ENCODE measurements at regions not wholly inside any gene's neighbourhood (a gene's known extent, or its start where the extent isn't known, plus 50 kb on each side); places are given as distances from the start of the nearest gene placed in this dataset.

DNA sequence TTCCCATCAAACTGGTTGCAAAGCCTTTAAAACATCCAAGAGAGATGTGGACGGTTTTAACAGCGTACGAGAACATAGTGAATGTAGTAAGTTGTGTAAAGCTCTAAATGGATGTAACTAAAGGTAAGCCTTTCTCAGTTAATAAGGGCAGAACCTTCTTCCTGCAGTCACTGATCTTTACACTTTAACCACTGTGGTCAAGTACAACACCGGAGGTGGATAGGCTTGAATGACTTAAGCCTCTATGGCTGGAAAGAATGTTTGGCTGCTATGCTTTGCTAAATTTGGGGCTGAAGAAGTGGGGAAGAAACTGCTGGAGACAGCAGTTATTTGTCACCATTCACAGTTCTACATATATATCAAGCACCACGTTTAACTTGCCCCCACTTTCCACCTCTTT, 285.1 kb upstream of the FMR1 start:
- H3K4me1 Mint-ChIP-seq = no peaks in the 10 kb centered on the region
- no peak overlapping the region for H3K4me3 Mint-ChIP-seq
- no peaks in the 10 kb centered on the region for H3K27me3 Mint-ChIP-seq
- CTCF ChIA-PET = no interaction called here
- H3K27ac Mint-ChIP-seq = no peak overlapping the region
- no peaks in the 10 kb centered on the region for H3K36me3 Mint-ChIP-seq
- H3K9me3 Mint-ChIP-seq = no peaks in the 10 kb centered on the region
- DNase-seq = no peak

DNA sequence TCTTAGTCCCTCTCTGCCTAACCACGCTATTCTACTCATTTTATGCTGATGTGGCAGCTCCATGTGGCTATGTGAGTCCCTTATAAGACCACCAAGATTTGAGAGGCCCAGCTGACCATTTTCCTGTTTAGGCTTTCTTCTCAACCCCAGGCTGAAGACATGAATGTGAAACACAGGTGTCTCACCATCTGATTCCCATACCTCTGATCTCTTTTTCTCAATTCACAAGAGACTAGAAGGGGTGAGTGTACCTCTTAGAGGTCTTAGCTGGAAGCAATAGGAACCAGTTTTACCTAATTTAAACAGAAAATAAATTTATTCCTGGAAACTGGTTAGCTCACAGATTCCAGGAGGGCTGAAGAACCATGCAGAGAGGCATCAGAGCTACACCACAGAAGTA, 276.5 kb upstream of the FMR1 start:
- CTCF ChIA-PET = no interaction called here
- DNase-seq = no peak
- no peaks in the 10 kb centered on the region for H3K27me3 Mint-ChIP-seq
- peaks cover 2% of the 10 kb centered on the region for H3K4me1 Mint-ChIP-seq
- H3K27ac Mint-ChIP-seq = no peak overlapping the region
- no peaks in the 10 kb centered on the region for H3K36me3 Mint-ChIP-seq
- H3K9me3 Mint-ChIP-seq = no peaks in the 10 kb centered on the region
- no peak overlapping the region for H3K4me3 Mint-ChIP-seq

DNA sequence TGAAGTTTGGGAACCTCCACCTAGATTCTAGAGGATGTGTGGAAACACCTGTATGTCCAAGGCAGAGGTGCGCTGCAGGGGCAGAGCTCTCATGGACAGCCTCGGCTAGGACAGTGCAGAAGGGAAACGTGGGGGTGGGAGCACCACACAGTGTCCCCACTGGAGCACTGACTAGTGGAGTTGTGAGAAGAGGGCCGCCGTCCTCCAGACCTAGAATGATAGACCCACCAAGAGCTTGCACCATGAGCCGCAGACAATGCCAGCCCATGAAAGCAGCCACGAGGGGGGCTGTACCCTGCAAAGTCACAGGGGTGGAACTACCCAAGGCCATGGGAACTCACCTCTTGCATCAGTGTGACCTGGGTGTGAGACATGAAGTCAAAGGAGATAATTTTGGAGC, 274.5 kb upstream of the FMR1 start:
- CTCF ChIA-PET = no interaction called here
- no peak for DNase-seq
- no peaks in the 10 kb centered on the region for H3K36me3 Mint-ChIP-seq
- H3K4me1 Mint-ChIP-seq = peaks cover 2% of the 10 kb centered on the region
- no peaks in the 10 kb centered on the region for H3K9me3 Mint-ChIP-seq
- H3K27me3 Mint-ChIP-seq = no peaks in the 10 kb centered on the region
- H3K27ac Mint-ChIP-seq = no peak overlapping the region
- H3K4me3 Mint-ChIP-seq = no peak overlapping the region

- H3K4me1 Mint-ChIP-seq = no peaks in the 10 kb centered on the region
- no peak overlapping the region for H3K4me3 Mint-ChIP-seq
- no peaks in the 10 kb centered on the region for H3K36me3 Mint-ChIP-seq
- H3K27me3 Mint-ChIP-seq = no peaks in the 10 kb centered on the region
- peaks cover 2% of the 10 kb centered on the region for H3K9me3 Mint-ChIP-seq
- CTCF ChIA-PET = no interaction called here
- H3K27ac Mint-ChIP-seq = no peak overlapping the region
- DNase-seq = no peak
Observed at GRCh38 chrX:147646949-147647723, 264.6 kb upstream of the FMR1 start.

DNA sequence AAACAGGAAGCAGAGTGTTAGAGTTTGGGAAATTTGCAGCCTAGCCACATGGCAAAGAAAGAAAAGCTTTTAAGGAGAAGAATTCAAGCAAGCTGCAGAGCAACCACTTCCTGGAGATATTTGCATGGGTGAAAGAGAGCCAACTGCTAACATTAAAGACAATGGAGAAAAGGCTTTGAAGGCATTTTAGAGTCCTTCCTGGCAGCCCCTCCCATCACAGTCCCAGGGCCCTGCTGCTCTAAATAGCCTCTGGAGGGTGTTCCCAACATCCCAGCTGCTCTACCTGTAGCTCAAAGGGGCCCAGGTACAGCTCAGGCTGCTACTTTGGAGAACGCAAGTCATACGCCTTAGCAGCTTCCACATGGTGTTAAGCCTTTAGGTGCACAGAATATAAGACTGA, 235.9 kb upstream of the FMR1 start:
- Mint-ChIP-seq H3K4me1 (no peaks in the 10 kb centered on the region), H3K9me3 (peaks cover 5% of the 10 kb centered on the region), H3K27me3 (no peaks in the 10 kb centered on the region), H3K36me3 (no peaks in the 10 kb centered on the region), H3K27ac (no peak overlapping the region), H3K4me3 (no peak overlapping the region)
- DNase-seq = no peak
- CTCF ChIA-PET = no interaction called here

DNA sequence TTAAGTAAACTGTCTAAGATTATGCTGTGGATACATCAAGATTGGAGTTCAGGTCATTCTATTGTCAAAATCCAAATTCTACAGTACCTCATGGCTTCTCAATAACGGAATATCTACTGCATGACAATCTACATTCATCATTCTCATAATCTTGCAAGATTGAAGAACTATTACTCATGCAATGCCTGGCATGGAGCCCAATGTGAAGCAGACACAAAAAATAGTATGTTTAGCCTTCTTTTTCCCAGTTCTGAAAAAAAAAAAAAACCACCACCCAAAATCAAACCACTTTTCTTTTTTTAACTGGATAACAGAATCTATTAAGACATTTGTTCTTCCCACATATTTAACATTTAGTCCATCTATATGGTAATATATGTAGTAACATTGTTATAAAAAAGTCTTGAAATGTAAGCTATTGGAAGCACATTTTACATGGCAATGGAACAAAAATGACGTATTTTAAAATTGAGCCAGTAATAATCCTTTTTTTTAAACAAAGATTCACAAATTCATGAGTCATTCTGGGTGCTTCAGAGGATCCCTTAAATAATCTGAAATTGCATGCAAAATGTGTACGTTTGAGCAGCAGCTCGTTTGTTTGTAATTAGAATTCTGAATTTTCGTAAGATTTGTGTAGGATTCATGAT, 232.2 kb upstream of the FMR1 start:
- H3K27ac Mint-ChIP-seq = no peak overlapping the region
- H3K9me3 Mint-ChIP-seq = peaks cover 5% of the 10 kb centered on the region
- no peaks in the 10 kb centered on the region for H3K27me3 Mint-ChIP-seq
- no peak for DNase-seq
- no peak overlapping the region for H3K4me3 Mint-ChIP-seq
- no peaks in the 10 kb centered on the region for H3K4me1 Mint-ChIP-seq
- no peaks in the 10 kb centered on the region for H3K36me3 Mint-ChIP-seq
- CTCF ChIA-PET = no interaction called here

- no peak for DNase-seq
- Mint-ChIP-seq H3K9me3 (peaks cover 3% of the 10 kb centered on the region), H3K4me3 (no peak overlapping the region), H3K27ac (no peak overlapping the region), H3K4me1 (no peaks in the 10 kb centered on the region), H3K36me3 (no peaks in the 10 kb centered on the region), H3K27me3 (no peaks in the 10 kb centered on the region)
- CTCF ChIA-PET = no interaction called here
Observed at GRCh38 chrX:147680251-147680650, 231.5 kb upstream of the FMR1 start.

- CTCF ChIA-PET = no interaction called here
- Mint-ChIP-seq H3K27ac (no peak overlapping the region), H3K36me3 (no peaks in the 10 kb centered on the region)
Observed at GRCh38 chrX:147693511-147693910, 218.2 kb upstream of the FMR1 start.

GRCh38 chrX:147699061-147699460, 212.7 kb upstream of the FMR1 start:
- Mint-ChIP-seq H3K4me3 (no peak overlapping the region), H3K4me1 (no peaks in the 10 kb centered on the region), H3K36me3 (no peaks in the 10 kb centered on the region), H3K27ac (no peak overlapping the region), H3K27me3 (no peaks in the 10 kb centered on the region), H3K9me3 (no peaks in the 10 kb centered on the region)
- CTCF ChIA-PET = no interaction called here
- no peak for DNase-seq

More at GRCh38 chrX:147693511-147693910, 218.2 kb upstream of the FMR1 start:
- DNase-seq = no peak
- Mint-ChIP-seq H3K4me3 (no peak overlapping the region), H3K27me3 (no peaks in the 10 kb centered on the region), H3K9me3 (peaks cover 1% of the 10 kb centered on the region), H3K4me1 (no peaks in the 10 kb centered on the region)

GRCh38 chrX:147710301-147710700, 201.4 kb upstream of the FMR1 start:
- DNase-seq = no peak
- Mint-ChIP-seq H3K36me3 (no peaks in the 10 kb centered on the region), H3K4me1 (no peaks in the 10 kb centered on the region), H3K9me3 (no peaks in the 10 kb centered on the region), H3K27ac (no peak overlapping the region), H3K4me3 (no peak overlapping the region), H3K27me3 (no peaks in the 10 kb centered on the region)
- CTCF ChIA-PET = no interaction called here

DNA sequence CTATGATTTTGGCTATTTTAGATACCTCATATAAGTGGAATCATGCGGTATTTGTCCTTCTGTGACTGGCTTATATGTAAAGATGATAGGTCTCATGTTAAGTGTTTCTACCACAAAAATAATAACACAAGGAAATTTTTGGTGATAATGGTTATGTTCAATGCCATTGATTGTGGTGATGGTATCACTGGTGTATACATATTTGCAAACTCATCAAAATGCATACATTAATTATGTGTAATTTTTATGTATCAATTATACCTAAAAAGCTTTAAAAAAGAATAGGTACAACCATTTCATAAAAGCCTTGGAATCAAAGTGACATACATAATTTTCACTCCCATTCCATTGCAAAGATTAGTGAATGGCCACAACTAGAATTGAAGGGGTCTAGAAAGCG, 178.3 kb upstream of the FMR1 start:
- CTCF ChIA-PET = no interaction called here

GRCh38 chrX:147735364-147735763, 176.4 kb upstream of the FMR1 start:
- no peaks in the 10 kb centered on the region for H3K9me3 Mint-ChIP-seq
- H3K4me3 Mint-ChIP-seq = no peak overlapping the region
- H3K27me3 Mint-ChIP-seq = peaks cover 6% of the 10 kb centered on the region
- H3K36me3 Mint-ChIP-seq = peaks cover 2% of the 10 kb centered on the region
- H3K27ac Mint-ChIP-seq = no peak overlapping the region
- DNase-seq = no peak
- CTCF ChIA-PET = no interaction called here
- peaks cover 34% of the 10 kb centered on the region for H3K4me1 Mint-ChIP-seq

More for the DNA sequence above, 178.3 kb upstream of the FMR1 start:
- Mint-ChIP-seq H3K27me3 (peaks cover 6% of the 10 kb centered on the region), H3K9me3 (no peaks in the 10 kb centered on the region), H3K36me3 (peaks cover under 1% of the 10 kb centered on the region), H3K27ac (no peak overlapping the region), H3K4me3 (no peak overlapping the region), H3K4me1 (peaks cover 19% of the 10 kb centered on the region)
- DNase-seq = no peak

GRCh38 chrX:147736045-147736444, 175.7 kb upstream of the FMR1 start:
- H3K9me3 Mint-ChIP-seq = peaks cover under 1% of the 10 kb centered on the region
- peaks cover 39% of the 10 kb centered on the region for H3K4me1 Mint-ChIP-seq
- CTCF ChIA-PET = interaction anchor here (1.4 kb wide), 1 partner anchor 68 kb away, joined by 4 read pairs; no protein-coding TSS in a partner anchor
- H3K4me3 Mint-ChIP-seq = no peak overlapping the region
- H3K27me3 Mint-ChIP-seq = peaks cover 6% of the 10 kb centered on the region
- DNase-seq = no peak
- no peak overlapping the region for H3K27ac Mint-ChIP-seq
- peaks cover 2% of the 10 kb centered on the region for H3K36me3 Mint-ChIP-seq

GRCh38 chrX:147737690-147738089, 174.0 kb upstream of the FMR1 start:
- Mint-ChIP-seq H3K27ac (peak overlapping the region; percentile 90), H3K9me3 (peaks cover 2% of the 10 kb centered on the region), H3K4me3 (no peak overlapping the region), H3K27me3 (no peaks in the 10 kb centered on the region), H3K36me3 (peaks cover 2% of the 10 kb centered on the region), H3K4me1 (peaks cover 41% of the 10 kb centered on the region)
- CTCF ChIA-PET = no interaction called here
- no peak for DNase-seq

DNA sequence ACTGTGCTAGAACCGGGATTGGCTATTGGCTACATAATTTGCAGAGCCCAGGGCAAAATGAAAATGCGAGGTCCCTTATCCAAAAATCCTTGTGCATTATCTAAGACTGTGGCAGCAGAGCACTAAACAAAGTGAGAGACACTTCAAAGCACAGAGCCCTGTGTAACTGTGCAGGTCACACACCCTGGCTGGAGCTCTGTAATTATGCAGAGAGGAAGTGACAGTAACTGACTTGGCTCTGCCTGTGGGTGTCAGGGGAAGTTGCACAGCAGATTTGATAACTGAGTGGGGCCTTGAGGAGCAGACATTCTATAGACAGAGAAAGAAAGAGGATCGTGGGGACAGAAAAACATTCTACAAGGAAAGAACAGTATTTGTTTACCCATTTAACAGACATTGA, 173.5 kb upstream of the FMR1 start:
- H3K9me3 Mint-ChIP-seq = peaks cover 2% of the 10 kb centered on the region
- peaks cover 2% of the 10 kb centered on the region for H3K36me3 Mint-ChIP-seq
- peak overlapping the region; percentile 4 for H3K4me3 Mint-ChIP-seq
- DNase-seq = peak; percentile 47
- H3K27me3 Mint-ChIP-seq = no peaks in the 10 kb centered on the region
- H3K27ac Mint-ChIP-seq = peak overlapping the region; percentile 90
- CTCF ChIA-PET = no interaction called here
- H3K4me1 Mint-ChIP-seq = peaks cover 41% of the 10 kb centered on the region
